GM19035 (cell line): ENCODE measurements at regions not wholly inside any gene's neighbourhood (a gene's known extent, or its start where the extent isn't known, plus 50 kb on each side); places are given as distances from the start of the nearest gene placed in this dataset.

Source experiments
- ATAC-seq: cut with Tn5 transposase; IDR thresholded peaks from one replicate; pipeline ENCODE4 v1.9.1; 2021; ENCODE audit not compliant: unreplicated experiment

- ATAC-seq: no peak
These were observed 115.8 kb downstream of the BCOR start for GRCh38 chrX:39981946-39982345.

GRCh38 chrX:39982948-39983347 is 114.8 kb downstream of the BCOR start:
- ATAC-seq: no peak

- ATAC-seq: no peak
These were observed 114.0 kb downstream of the BCOR start for GRCh38 chrX:39983715-39984114.

GRCh38 chrX:39984191-39984956 is 113.4 kb downstream of the BCOR start:
- ATAC-seq: no peak

GRCh38 chrX:39985071-39985470 is 112.7 kb downstream of the BCOR start:
- ATAC-seq: no peak

- ATAC-seq: no peak
These were observed 112.2 kb downstream of the BCOR start for GRCh38 chrX:39985551-39985950.

GRCh38 chrX:39988496-39988895 is 109.3 kb downstream of the BCOR start:
- no peak for ATAC-seq

GRCh38 chrX:39990388-39990787 is 107.4 kb downstream of the BCOR start:
- ATAC-seq: no peak

GRCh38 chrX:39992300-39992699 is 105.5 kb downstream of the BCOR start:
- ATAC-seq: no peak

- no peak for ATAC-seq
These were observed 102.3 kb downstream of the BCOR start for GRCh38 chrX:39995457-39995856.

- no peak for ATAC-seq
These were observed 101.2 kb downstream of the BCOR start for GRCh38 chrX:39996536-39996935.

GRCh38 chrX:39998636-39999406 is 98.9 kb downstream of the BCOR start:
- ATAC-seq: no peak
